HG03457 (cell line): ENCODE measurements at regions not wholly inside any gene's neighbourhood (a gene's known extent, or its start where the extent isn't known, plus 50 kb on each side); places are given as distances from the start of the nearest gene placed in this dataset.
"Not testable (repeated sequence)": the region's sequence is repeated elsewhere in the genome, so short reads cannot be mapped to it uniquely, and the experiment has no call there.

Source experiments
- ATAC-seq: cut with Tn5 transposase; IDR thresholded peaks from one replicate; pipeline ENCODE4 v1.9.1; 2021; ENCODE audit warnings: moderate number of reproducible peaks; ENCODE audit not compliant: unreplicated experiment

DNA sequence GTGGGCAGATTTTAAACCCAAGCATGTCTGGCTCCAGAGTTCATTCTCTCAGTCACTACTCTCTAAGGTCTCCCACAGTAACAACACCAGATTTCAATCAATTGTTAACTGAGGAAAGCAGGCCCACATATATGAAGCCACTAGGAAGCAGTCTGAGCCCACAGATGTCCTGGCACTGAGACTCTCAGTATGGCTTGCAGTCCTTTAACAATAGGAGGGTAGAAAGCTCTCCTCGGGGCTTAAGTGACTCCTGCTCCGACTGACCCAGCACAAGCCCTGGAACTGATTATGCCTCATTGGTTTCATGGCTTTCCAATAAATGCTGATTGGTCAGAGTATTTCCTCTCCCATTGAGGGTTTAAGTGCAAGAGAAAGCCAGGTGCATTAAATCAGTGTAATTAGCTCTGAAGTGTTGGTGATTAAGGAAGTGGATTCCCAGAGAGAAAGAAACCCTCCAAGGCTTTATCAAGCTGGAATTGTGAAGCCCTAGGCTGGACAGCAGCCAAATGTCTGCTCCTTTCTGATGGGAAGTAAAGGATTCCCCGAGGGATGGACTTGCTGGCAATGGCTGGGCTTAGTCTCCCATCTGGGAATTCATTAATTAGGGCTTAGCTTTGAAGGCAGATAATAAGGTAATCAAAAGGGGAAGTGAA, 76.6 kb upstream of the PROKR2 start:
- no peak for ATAC-seq

GRCh38 chr20:5390720-5391119, 74.0 kb upstream of the PROKR2 start:
- ATAC-seq = no peak

DNA sequence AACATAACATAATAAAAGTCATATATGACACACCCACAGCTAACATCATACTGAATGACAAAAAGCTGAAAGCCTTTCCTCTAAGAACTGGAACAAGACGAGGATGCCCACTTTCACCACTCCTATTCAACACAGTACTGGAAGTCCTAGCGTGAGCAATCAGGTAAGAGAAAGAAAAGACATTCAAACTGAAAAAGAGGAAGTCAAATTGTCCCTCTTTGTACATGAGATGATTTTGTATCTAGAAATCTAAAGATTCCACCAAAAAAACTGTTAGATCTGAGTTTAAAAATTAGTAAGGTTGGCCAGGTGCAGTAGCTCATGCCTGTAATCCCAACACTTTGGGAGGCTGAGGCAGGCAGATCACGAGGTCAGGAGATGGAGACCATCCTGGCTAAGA, 70.1 kb upstream of the PROKR2 start:
- not testable (repeated sequence) for ATAC-seq

GRCh38 chr20:5381527-5381926, 64.8 kb upstream of the PROKR2 start:
- ATAC-seq = not testable (repeated sequence)

DNA sequence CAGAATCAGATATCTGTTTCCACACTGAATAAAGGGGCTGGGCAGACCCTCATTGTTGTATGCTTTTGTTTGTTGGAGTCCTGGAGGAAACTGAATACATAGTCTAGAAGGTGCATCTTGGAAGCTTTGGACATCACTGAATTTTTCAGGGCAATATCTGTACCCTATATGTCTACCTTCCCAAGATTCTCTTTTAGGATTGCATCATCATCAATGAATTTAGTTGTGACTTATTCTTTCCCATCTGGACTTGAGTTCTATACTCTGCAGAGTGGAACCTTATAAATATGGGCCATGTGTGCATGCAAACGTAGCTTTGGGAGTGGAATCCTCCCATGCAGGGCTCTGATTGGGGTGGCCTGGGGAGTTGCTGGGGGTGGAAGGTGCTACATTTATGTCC, 60.7 kb upstream of the PROKR2 start:
- no peak for ATAC-seq

DNA sequence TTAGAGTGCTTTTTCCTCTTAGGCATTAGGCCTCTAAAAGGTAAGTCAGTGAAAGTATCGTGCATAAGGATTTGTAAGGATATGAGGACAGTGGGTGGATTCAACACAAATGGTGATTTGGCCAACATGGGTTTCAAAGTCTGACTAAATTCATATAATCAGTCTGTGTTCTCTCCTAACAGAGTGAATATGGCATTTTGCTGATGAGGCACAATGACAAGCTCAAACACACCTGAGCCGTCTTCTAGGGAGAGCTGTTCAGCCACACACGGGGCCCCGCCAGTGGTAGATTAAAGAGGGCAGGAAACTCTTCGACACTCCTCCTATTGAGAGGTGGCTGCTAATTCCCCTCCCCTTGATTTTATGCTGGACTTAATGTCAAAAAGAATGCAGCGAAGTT, 59.5 kb upstream of the PROKR2 start:
- ATAC-seq = no peak

DNA sequence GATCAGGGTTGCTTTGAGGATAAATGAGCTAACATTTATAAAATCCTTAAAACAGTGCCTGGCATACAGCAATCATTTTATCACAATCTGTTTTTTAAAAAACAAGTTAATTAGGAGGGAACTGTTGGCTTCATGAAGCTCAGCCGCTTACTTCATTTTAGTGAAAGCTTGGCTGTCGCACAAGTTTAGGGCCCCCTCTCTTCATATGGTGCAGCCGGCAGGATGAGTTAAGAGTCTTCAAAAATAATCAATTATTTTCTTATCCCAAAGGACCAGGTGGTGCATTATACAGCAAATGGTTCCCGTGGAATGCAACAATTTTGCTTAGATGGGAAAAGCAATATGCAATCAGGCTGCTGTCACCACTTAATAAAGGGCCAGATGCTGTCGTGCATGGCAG, 57.4 kb upstream of the PROKR2 start:
- ATAC-seq = no peak

DNA sequence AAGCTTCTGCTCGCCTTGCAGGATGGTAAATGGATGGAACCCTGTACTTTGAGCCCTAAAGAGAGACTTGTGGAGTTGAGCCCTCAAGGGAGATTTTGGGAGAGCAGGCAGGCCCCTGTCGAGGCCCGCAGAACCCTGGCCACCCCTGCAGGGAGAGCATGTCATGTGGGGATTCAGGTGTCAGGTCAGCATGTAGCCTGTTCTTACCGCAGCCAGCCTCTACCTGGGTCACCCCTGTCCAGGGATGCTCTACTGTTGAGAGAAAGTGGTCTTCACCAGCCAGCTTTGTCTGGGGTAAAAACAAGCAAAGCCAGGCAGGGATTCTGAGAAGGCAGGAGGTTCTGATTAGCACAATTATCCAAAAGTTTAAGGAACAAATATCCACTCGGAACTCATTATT, 55.6 kb upstream of the PROKR2 start:
- no peak for ATAC-seq

- ATAC-seq = no peak
Observed at GRCh38 chr20:5369629-5370028, 52.9 kb upstream of the PROKR2 start.
